ENCODE measurements at regions not wholly inside any gene's neighbourhood (a gene's known extent, or its start where the extent isn't known, plus 50 kb on each side); places are given as distances from the start of the nearest gene placed in this dataset.
"Not testable (repeated sequence)": the region's sequence is repeated elsewhere in the genome, so short reads cannot be mapped to it uniquely, and the experiment has no call there.

GRCh38 chr4:138816875-138817274, 198.7 kb upstream of the NOCT start:
- no peaks in the 10 kb centered on the region for H3K27me3 Mint-ChIP-seq
- CTCF ChIA-PET, result no interaction called here
- H3K27ac Mint-ChIP-seq, result no peak overlapping the region
- no peak for ATAC-seq
- DNase-seq, result no peak
- H3K4me3 Mint-ChIP-seq, result no peak overlapping the region
- no peaks in the 10 kb centered on the region for H3K9me3 Mint-ChIP-seq (ENCODE audit: low read depth)
- H3K36me3 Mint-ChIP-seq, result no peaks in the 10 kb centered on the region
- H3K4me1 Mint-ChIP-seq, result no peaks in the 10 kb centered on the region

- no peak for ATAC-seq
- Mint-ChIP-seq H3K4me3 (no peak overlapping the region), H3K36me3 (no peaks in the 10 kb centered on the region), H3K27me3 (no peaks in the 10 kb centered on the region), H3K4me1 (no peaks in the 10 kb centered on the region), H3K27ac (no peak overlapping the region), H3K9me3 (ENCODE audit: low read depth) (no peaks in the 10 kb centered on the region)
- CTCF ChIA-PET, result no interaction called here
- no peak for DNase-seq
These were observed 199.8 kb upstream of the NOCT start for GRCh38 chr4:138815811-138816210.

DNA sequence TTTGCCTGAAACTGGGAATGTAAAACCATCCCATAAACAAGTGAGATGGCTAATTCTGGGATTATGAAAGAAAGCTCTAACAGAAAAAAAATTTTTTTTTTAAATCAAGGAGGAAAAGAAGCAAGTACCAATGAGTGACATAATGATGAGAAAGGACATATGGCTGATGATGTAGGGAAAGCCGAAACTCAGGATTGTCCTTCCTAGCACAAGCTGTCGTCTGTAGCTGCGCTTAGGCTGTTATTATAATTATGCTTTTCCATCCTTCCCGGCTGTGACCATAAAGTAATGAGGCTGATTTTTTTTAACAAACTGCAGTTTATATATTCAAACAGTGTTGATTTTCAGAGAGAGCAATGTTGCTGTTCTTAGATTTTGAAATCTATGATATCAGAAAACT, 209.8 kb upstream of the NOCT start:
- Mint-ChIP-seq H3K4me1 (no peaks in the 10 kb centered on the region), H3K9me3 (ENCODE audit: low read depth) (no peaks in the 10 kb centered on the region)
- CTCF ChIA-PET, result no interaction called here

DNA sequence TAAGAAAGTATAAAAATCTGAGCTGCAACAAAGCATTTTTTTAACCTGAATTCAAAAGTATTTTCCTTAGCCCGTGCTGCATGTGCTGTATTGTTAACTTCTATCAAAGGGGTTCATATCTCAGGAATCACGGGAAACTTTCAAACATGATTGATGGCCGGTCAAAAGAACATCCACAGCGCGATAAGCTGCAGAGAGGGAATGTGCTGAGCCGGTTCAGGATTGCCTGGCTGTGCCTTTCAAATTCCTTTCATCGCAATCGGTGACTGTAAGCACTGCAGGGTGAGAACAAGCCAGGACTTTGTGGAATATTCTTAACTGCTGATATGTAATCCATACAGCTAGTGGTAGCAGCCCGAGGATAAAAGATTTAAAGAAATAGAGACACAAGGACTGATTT, 210.9 kb upstream of the NOCT start:
- CTCF ChIA-PET, result no interaction called here
- H3K27me3 Mint-ChIP-seq, result peaks cover 34% of the 10 kb centered on the region
- H3K4me1 Mint-ChIP-seq, result no peaks in the 10 kb centered on the region
- no peaks in the 10 kb centered on the region for H3K9me3 Mint-ChIP-seq (ENCODE audit: low read depth)
- H3K4me3 Mint-ChIP-seq, result no peak overlapping the region
- H3K27ac Mint-ChIP-seq, result no peak overlapping the region
- H3K36me3 Mint-ChIP-seq, result no peaks in the 10 kb centered on the region
- DNase-seq (no peak), ATAC-seq (no peak)

More for the DNA sequence above, 209.8 kb upstream of the NOCT start:
- peaks cover 34% of the 10 kb centered on the region for H3K27me3 Mint-ChIP-seq
- ATAC-seq, result no peak
- no peak overlapping the region for H3K4me3 Mint-ChIP-seq
- no peaks in the 10 kb centered on the region for H3K36me3 Mint-ChIP-seq
- DNase-seq, result no peak
- no peak overlapping the region for H3K27ac Mint-ChIP-seq

- DNase-seq (no peak), ATAC-seq (no peak)
- H3K4me3 Mint-ChIP-seq, result no peak overlapping the region
- H3K27me3 Mint-ChIP-seq, result peaks cover 36% of the 10 kb centered on the region
- H3K4me1 Mint-ChIP-seq, result no peaks in the 10 kb centered on the region
- H3K9me3 Mint-ChIP-seq (ENCODE audit: low read depth), result no peaks in the 10 kb centered on the region
- H3K27ac Mint-ChIP-seq, result no peak overlapping the region
- H3K36me3 Mint-ChIP-seq, result no peaks in the 10 kb centered on the region
- CTCF ChIA-PET, result no interaction called here
These were observed 212.5 kb upstream of the NOCT start for GRCh38 chr4:138803051-138803450.

DNA sequence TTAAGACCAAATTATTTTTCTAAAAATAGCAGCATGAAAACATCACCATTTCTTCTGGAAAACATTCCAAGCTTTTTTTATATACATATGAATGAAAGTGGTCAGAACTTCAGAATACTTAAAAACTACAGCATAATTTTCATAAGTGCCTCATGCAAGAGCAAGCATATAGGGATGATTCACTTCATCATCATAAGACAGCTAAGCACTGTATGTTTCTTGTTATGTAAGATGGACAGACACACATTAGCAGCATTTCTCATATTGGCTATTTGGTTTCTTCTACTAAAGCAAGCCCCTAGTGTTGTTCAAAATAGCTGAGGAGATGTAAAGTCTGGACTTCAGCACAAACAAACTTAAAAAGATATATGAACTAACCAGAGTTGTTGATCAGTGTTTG, 213.1 kb upstream of the NOCT start:
- Mint-ChIP-seq H3K4me1 (no peaks in the 10 kb centered on the region), H3K36me3 (no peaks in the 10 kb centered on the region), H3K27me3 (peaks cover 36% of the 10 kb centered on the region), H3K4me3 (no peak overlapping the region), H3K27ac (no peak overlapping the region), H3K9me3 (ENCODE audit: low read depth) (no peaks in the 10 kb centered on the region)
- DNase-seq (no peak), ATAC-seq (no peak)
- CTCF ChIA-PET, result no interaction called here

DNA sequence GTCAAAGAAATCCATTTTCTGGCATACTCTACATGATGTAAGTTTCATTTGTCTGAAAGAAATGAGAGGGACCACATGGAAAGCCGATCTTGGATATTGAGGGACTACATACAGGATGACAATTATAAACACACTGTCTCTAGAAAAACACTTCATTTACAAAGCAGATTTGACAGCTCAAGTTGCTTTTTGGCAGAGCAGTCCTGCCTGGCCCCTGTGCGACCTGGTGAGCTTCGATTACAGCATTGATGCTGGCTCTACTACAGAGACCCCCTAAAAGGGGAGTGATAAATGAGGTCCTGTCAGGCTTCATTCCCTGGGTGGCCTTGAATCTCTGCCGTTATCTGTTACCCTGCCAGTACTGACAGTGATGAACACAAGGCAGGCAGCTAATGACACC, 215.2 kb upstream of the NOCT start:
- Mint-ChIP-seq H3K27me3 (peaks cover 30% of the 10 kb centered on the region), H3K9me3 (ENCODE audit: low read depth) (no peaks in the 10 kb centered on the region), H3K4me3 (no peak overlapping the region), H3K27ac (no peak overlapping the region), H3K36me3 (no peaks in the 10 kb centered on the region), H3K4me1 (no peaks in the 10 kb centered on the region)
- no peak for DNase-seq
- ATAC-seq, result no peak
- CTCF ChIA-PET, result no interaction called here

DNA sequence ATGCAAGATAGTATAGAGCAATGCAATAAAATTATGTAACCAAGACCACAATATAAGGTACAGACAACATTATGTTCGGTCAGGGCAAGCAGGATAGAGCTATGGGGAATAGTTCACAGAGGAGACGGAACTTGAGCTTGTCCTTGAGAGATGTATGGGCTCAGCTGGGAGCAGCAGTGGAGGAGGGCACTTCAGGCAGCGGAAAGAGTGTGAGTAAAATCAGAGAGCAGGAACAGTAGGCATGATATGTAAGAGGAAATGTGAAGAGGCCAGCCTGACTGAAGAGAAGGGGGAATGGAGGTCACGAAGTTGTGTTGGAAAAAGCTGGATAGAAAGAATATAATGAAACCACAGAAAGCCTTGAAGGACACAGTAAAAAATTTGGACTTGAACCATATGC, 217.2 kb upstream of the NOCT start:
- H3K9me3 Mint-ChIP-seq (ENCODE audit: low read depth), result no peaks in the 10 kb centered on the region
- CTCF ChIA-PET, result no interaction called here
- DNase-seq (no peak), ATAC-seq (no peak)
- H3K27me3 Mint-ChIP-seq, result peaks cover 11% of the 10 kb centered on the region
- no peak overlapping the region for H3K4me3 Mint-ChIP-seq
- no peaks in the 10 kb centered on the region for H3K36me3 Mint-ChIP-seq
- no peaks in the 10 kb centered on the region for H3K4me1 Mint-ChIP-seq
- no peak overlapping the region for H3K27ac Mint-ChIP-seq

- Mint-ChIP-seq H3K4me3 (no peak overlapping the region), H3K27ac (no peak overlapping the region), H3K27me3 (peaks cover 5% of the 10 kb centered on the region), H3K4me1 (no peaks in the 10 kb centered on the region), H3K36me3 (no peaks in the 10 kb centered on the region), H3K9me3 (ENCODE audit: low read depth) (no peaks in the 10 kb centered on the region)
- no peak for DNase-seq
- CTCF ChIA-PET, result no interaction called here
- no peak for ATAC-seq
These were observed 217.9 kb upstream of the NOCT start for GRCh38 chr4:138797646-138798045.

DNA sequence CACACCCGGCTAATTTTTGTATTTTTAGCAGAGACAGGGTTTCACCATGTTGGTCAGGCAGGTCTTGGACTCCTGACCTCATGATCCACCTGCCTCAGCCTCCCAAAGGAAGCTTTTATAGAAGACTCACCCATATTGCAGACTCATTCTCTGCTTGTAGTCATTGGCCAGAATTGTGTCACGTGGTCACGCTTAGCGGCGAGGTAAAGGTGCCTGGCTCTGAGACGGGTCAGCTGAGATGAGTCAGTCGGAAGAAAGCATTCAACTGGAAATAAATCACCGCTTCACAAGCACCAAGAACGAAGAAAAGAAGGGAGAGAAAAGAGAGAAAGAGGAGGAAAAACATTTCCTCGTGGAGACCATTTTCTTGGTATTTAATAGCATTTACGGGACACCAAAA, 218.8 kb upstream of the NOCT start:
- H3K4me3 Mint-ChIP-seq, result no peak overlapping the region
- CTCF ChIA-PET, result no interaction called here

GRCh38 chr4:138790706-138791340, 224.8 kb upstream of the NOCT start:
- H3K9me3 Mint-ChIP-seq (ENCODE audit: low read depth), result no peaks in the 10 kb centered on the region
- CTCF ChIA-PET, result no interaction called here
- H3K36me3 Mint-ChIP-seq, result no peaks in the 10 kb centered on the region
- ATAC-seq, result no peak
- peaks cover 2% of the 10 kb centered on the region for H3K27me3 Mint-ChIP-seq
- no peak overlapping the region for H3K27ac Mint-ChIP-seq
- DNase-seq, result no peak
- H3K4me3 Mint-ChIP-seq, result no peak overlapping the region
- H3K4me1 Mint-ChIP-seq, result no peaks in the 10 kb centered on the region

More for the DNA sequence above, 218.8 kb upstream of the NOCT start:
- no peak for ATAC-seq
- no peaks in the 10 kb centered on the region for H3K4me1 Mint-ChIP-seq
- DNase-seq, result no peak
- peaks cover 2% of the 10 kb centered on the region for H3K27me3 Mint-ChIP-seq
- no peak overlapping the region for H3K27ac Mint-ChIP-seq
- no peaks in the 10 kb centered on the region for H3K36me3 Mint-ChIP-seq
- H3K9me3 Mint-ChIP-seq (ENCODE audit: low read depth), result no peaks in the 10 kb centered on the region

DNA sequence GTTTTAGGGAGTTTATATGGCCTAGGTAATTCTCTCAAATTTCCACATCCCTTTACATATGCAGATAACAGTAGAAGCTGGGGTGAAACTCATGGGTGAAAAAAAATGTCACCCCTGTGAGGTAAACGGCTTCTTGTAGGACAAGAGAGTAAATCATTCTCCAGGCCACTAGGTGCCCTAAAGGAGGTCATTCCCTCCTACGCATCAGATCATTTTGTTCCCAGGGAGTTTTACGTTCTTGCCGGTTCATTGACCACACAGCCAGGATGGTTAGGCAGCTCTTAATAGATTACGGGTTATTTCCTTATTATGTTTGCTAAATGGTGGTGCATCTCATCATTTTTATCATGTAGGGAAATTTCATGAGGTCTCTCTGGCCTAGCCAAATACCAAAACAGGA, 225.8 kb upstream of the NOCT start:
- no peak for ATAC-seq
- CTCF ChIA-PET, result no interaction called here
- Mint-ChIP-seq H3K27me3 (peaks cover 2% of the 10 kb centered on the region), H3K9me3 (ENCODE audit: low read depth) (no peaks in the 10 kb centered on the region), H3K4me3 (no peak overlapping the region), H3K36me3 (no peaks in the 10 kb centered on the region), H3K4me1 (no peaks in the 10 kb centered on the region), H3K27ac (no peak overlapping the region)
- DNase-seq, result no peak

DNA sequence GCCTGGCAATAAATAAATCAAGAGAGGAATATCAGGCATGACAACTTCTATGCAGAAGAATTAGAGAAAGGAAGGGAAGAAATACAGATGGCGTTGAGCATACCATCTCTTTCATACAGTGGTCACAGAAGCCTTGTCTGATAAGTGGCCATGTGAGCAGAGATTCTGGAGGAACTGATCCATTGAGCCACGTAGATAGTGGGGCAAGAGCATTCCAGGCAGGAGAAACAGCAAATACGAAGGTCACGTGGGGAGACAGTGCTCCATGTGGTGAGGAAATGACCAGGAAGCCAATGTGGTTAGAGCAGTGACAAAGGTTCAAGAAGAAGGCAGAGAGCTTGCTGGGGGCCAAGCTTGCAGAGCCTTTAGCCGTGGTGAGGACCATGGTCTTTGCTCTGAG, 226.7 kb upstream of the NOCT start:
- H3K27me3 Mint-ChIP-seq, result peaks cover 2% of the 10 kb centered on the region
- H3K36me3 Mint-ChIP-seq, result no peaks in the 10 kb centered on the region
- no peak for DNase-seq
- no peak overlapping the region for H3K27ac Mint-ChIP-seq
- no peak for ATAC-seq
- no peaks in the 10 kb centered on the region for H3K4me1 Mint-ChIP-seq
- no peaks in the 10 kb centered on the region for H3K9me3 Mint-ChIP-seq (ENCODE audit: low read depth)
- CTCF ChIA-PET, result no interaction called here
- no peak overlapping the region for H3K4me3 Mint-ChIP-seq

GRCh38 chr4:138788267-138788790, 227.3 kb upstream of the NOCT start:
- CTCF ChIA-PET, result no interaction called here

DNA sequence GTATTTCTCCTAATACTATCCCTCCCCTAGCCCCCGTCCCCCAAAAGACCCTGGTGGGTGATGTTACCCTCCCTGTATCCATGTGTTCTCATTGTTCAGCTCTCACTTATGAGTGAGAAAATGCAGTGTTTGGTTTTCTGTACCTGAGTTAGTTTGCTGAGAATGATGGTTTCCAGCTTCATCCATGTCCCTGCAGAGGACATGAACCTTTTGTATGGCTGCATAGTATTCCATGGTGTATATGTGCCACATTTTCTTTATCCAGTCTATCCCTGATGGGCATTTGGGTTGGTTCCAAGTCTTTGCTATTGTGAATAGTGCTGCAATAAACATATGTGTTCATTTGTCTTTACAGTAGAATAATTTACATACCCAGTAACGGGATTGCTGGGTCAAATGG, 235.8 kb upstream of the NOCT start:
- H3K9me3 Mint-ChIP-seq (ENCODE audit: low read depth); H3K4me3 Mint-ChIP-seq; H3K27ac Mint-ChIP-seq; CTCF ChIA-PET; H3K36me3 Mint-ChIP-seq; ATAC-seq; H3K27me3 Mint-ChIP-seq; H3K4me1 Mint-ChIP-seq; DNase-seq: not testable (repeated sequence)

More at GRCh38 chr4:138788267-138788790, 227.3 kb upstream of the NOCT start:
- Mint-ChIP-seq H3K27ac (no peak overlapping the region), H3K4me1 (no peaks in the 10 kb centered on the region), H3K9me3 (ENCODE audit: low read depth) (no peaks in the 10 kb centered on the region), H3K27me3 (peaks cover 2% of the 10 kb centered on the region), H3K36me3 (no peaks in the 10 kb centered on the region), H3K4me3 (no peak overlapping the region)
- DNase-seq (no peak), ATAC-seq (no peak)
